ENCODE measurements at regions not wholly inside any gene's neighbourhood (a gene's known extent, or its start where the extent isn't known, plus 50 kb on each side); places are given as distances from the start of the nearest gene placed in this dataset.

GRCh38 chr10:107899502-107900062 lies 735.1 kb upstream of the SORCS1 start:
- Histone ChIP-seq H3K79me2 (ENCODE audit: low read length) (no peaks in the 10 kb centered on the region), H3K4me1 (ENCODE audit: insufficient read depth, low read length) (peaks cover 27% of the 10 kb centered on the region), H3K9me3 (ENCODE audit: low read length) (no peaks in the 10 kb centered on the region), H2AFZ (ENCODE audit: low read length) (peak overlapping the region; percentile 70), H3K9ac (ENCODE audit: low read length) (no peak overlapping the region), H3K4me2 (ENCODE audit: low read length) (peak overlapping the region; percentile 20; the same call in 1 of the 2 replicates), H4K20me1 (ENCODE audit: low read length) (no peaks in the 10 kb centered on the region), H3K27ac (ENCODE audit: low read length) (peak overlapping the region; percentile 70), H3K9me2 (replicated peaks; ENCODE audit: low read length) (no peaks in the 10 kb centered on the region), H3K27me3 (ENCODE audit: low read length) (no peaks in the 10 kb centered on the region), H3F3A (ENCODE audit: low read length, unreplicated experiment) (no peaks in the 10 kb centered on the region), H3K4me3 (ENCODE audit: low read length) (no peak overlapping the region), H3K36me3 (ENCODE audit: low read depth, low read length) (no peaks in the 10 kb centered on the region)
- no TSS peak for BruUV-seq (replicated peaks)
- no peak for DNase-seq
- ChIA-PET CTCF (no interaction called here), POLR2A (ENCODE audit: unreplicated experiment) (no interaction called here)
- ATAC-seq = no peak
- TF ChIP-seq EZH2 (IDR thresholded peaks at IDR 0.05; ENCODE audit: low read length, unreplicated experiment) (no peak), CTCF (conservative IDR thresholded peaks at IDR 0.05; ENCODE audit: low read depth, low read length) (no peak), EZH2phosphoT487 (IDR thresholded peaks at IDR 0.05; ENCODE audit: borderline replicate concordance, low read length) (no peak)
- intact Hi-C loops (cut with micrococcal nuclease) = no loop called here

- Histone ChIP-seq H3K4me1 (ENCODE audit: insufficient read depth, low read length) (peaks cover 27% of the 10 kb centered on the region), H3K4me3 (ENCODE audit: low read length) (no peak overlapping the region), H3F3A (ENCODE audit: low read length, unreplicated experiment) (no peaks in the 10 kb centered on the region), H3K9me3 (ENCODE audit: low read length) (no peaks in the 10 kb centered on the region), H4K20me1 (ENCODE audit: low read length) (no peaks in the 10 kb centered on the region), H3K9ac (ENCODE audit: low read length) (no peak overlapping the region), H3K36me3 (ENCODE audit: low read depth, low read length) (no peaks in the 10 kb centered on the region), H3K79me2 (ENCODE audit: low read length) (no peaks in the 10 kb centered on the region), H3K9me2 (replicated peaks; ENCODE audit: low read length) (no peaks in the 10 kb centered on the region), H3K4me2 (ENCODE audit: low read length) (peak overlapping the region; percentile 39), H3K27ac (ENCODE audit: low read length) (peak overlapping the region; percentile 70), H2AFZ (ENCODE audit: low read length) (peak overlapping the region; percentile 70), H3K27me3 (ENCODE audit: low read length) (no peaks in the 10 kb centered on the region)
- ChIA-PET CTCF (no interaction called here), POLR2A (ENCODE audit: unreplicated experiment) (no interaction called here)
- intact Hi-C loops (cut with micrococcal nuclease) = no loop called here
- ATAC-seq (peak; percentile 73), DNase-seq (peak; percentile 62)
- TF ChIP-seq CTCF (conservative IDR thresholded peaks at IDR 0.05; ENCODE audit: low read depth, low read length) (no peak), EZH2 (IDR thresholded peaks at IDR 0.05; ENCODE audit: low read length, unreplicated experiment) (no peak), EZH2phosphoT487 (IDR thresholded peaks at IDR 0.05; ENCODE audit: borderline replicate concordance, low read length) (no peak)
- no TSS peak for BruUV-seq (replicated peaks)
Measured at GRCh38 chr10:107899075-107899474, 734.6 kb upstream of the SORCS1 start.

GRCh38 chr10:107898392-107898791 lies 733.9 kb upstream of the SORCS1 start:
- H3K79me2 ChIP-seq (ENCODE audit: low read length) = no peaks in the 10 kb centered on the region
- H3K9me2 ChIP-seq (replicated peaks; ENCODE audit: low read length) = no peaks in the 10 kb centered on the region
- ChIA-PET POLR2A (ENCODE audit: unreplicated experiment) (no interaction called here), CTCF (interaction anchor here (0.6 kb wide), 1 partner anchor 83 kb away, joined by 10 read pairs; no protein-coding TSS in a partner anchor)
- peaks cover 27% of the 10 kb centered on the region for H3K4me1 ChIP-seq (ENCODE audit: insufficient read depth, low read length)
- no TSS peak for BruUV-seq (replicated peaks)
- no peaks in the 10 kb centered on the region for H3F3A ChIP-seq (ENCODE audit: low read length, unreplicated experiment)
- ATAC-seq = peak; percentile 90
- H2AFZ ChIP-seq (ENCODE audit: low read length) = no peak overlapping the region
- H3K27me3 ChIP-seq (ENCODE audit: low read length) = no peaks in the 10 kb centered on the region
- H3K36me3 ChIP-seq (ENCODE audit: low read depth, low read length) = no peaks in the 10 kb centered on the region
- H3K4me2 ChIP-seq (ENCODE audit: low read length) = peak overlapping the region; percentile 39
- no peaks in the 10 kb centered on the region for H3K9me3 ChIP-seq (ENCODE audit: low read length)
- TF ChIP-seq CTCF (conservative IDR thresholded peaks at IDR 0.05; ENCODE audit: low read depth, low read length) (no peak), EZH2 (IDR thresholded peaks at IDR 0.05; ENCODE audit: low read length, unreplicated experiment) (no peak), EZH2phosphoT487 (IDR thresholded peaks at IDR 0.05; ENCODE audit: borderline replicate concordance, low read length) (no peak)
- peak overlapping the region; percentile 70 for H3K27ac ChIP-seq (ENCODE audit: low read length)
- H3K9ac ChIP-seq (ENCODE audit: low read length) = no peak overlapping the region
- DNase-seq = peak; percentile 78
- intact Hi-C loops (cut with micrococcal nuclease) = no loop called here
- H4K20me1 ChIP-seq (ENCODE audit: low read length) = no peaks in the 10 kb centered on the region
- H3K4me3 ChIP-seq (ENCODE audit: low read length) = no peak overlapping the region
